GM23338 (cell line): ENCODE measurements at regions not wholly inside any gene's neighbourhood (a gene's known extent, or its start where the extent isn't known, plus 50 kb on each side); places are given as distances from the start of the nearest gene placed in this dataset.

ENCODE experiments used
- ATAC-seq: fragments of 200-7000 bp; cut with Tn5 transposase; 3 replicates; pipeline ENCODE4 v1.9.1; 2020
- DNase-seq: peaks from one replicate; pipeline ENCODE4 v3.0.0-alpha.2; 2015; ENCODE audit warnings: low spot score
- H2AFZ ChIP-seq: fragments of 200-600 bp; sonication (generic); 2 replicates; pipeline ENCODE4 v1.8.0; 2016; ENCODE audit warnings: antibody characterized with exemption, mild to moderate bottlenecking, moderate library complexity
- H3F3A ChIP-seq: fragments of 200-600 bp; sonication (generic); replicated peaks from 2 replicates; pipeline ENCODE4 v1.8.0; 2017; ENCODE audit warnings: antibody characterized with exemption, mixed run types, low read depth
- H3K27ac ChIP-seq: fragments of 200-600 bp; sonication (generic); 2 replicates; pipeline ENCODE4 v1.6.1; 2016; ENCODE audit warnings: low read depth
- H3K27me3 ChIP-seq: fragments of 200-600 bp; sonication (generic); 2 replicates; pipeline ENCODE4 v1.8.0; 2016; ENCODE audit warnings: mild to moderate bottlenecking, mixed run types, moderate library complexity; ENCODE audit not compliant: insufficient read depth
- H3K36me3 ChIP-seq: fragments of 200-600 bp; sonication (generic); 2 replicates; pipeline ENCODE4 v1.8.0; 2016; ENCODE audit warnings: mild to moderate bottlenecking; ENCODE audit not compliant: insufficient read depth
- H3K4me1 ChIP-seq: fragments of 200-600 bp; sonication (generic); 2 replicates; pipeline ENCODE4 v1.8.0; 2016; ENCODE audit warnings: mild to moderate bottlenecking, moderate library complexity; ENCODE audit not compliant: insufficient read depth
- H3K4me2 ChIP-seq: fragments of 200-600 bp; sonication (generic); 2 replicates; pipeline ENCODE4 v1.7.1; 2017; ENCODE audit warnings: mixed run types
- H3K4me3 ChIP-seq: fragments of 200-600 bp; sonication (generic); 2 replicates; pipeline ENCODE4 v1.6.1; 2016; ENCODE audit warnings: mixed run types
- H3K79me2 ChIP-seq: fragments of 200-600 bp; sonication (generic); replicated peaks from 2 replicates; pipeline ENCODE4 v1.8.0; 2017; ENCODE audit warnings: mild to moderate bottlenecking; ENCODE audit not compliant: insufficient read depth
- H3K9me2 ChIP-seq: fragments of 200-600 bp; sonication (generic); 2 replicates; pipeline ENCODE4 v1.8.0; 2017; ENCODE audit not compliant: insufficient read depth
- H4K20me1 ChIP-seq: fragments of 200-600 bp; sonication (generic); replicated peaks from 2 replicates; pipeline ENCODE4 v1.8.0; 2017; ENCODE audit warnings: mild to moderate bottlenecking; ENCODE audit not compliant: insufficient read depth
- H3K27ac Mint-ChIP-seq: 2 replicates; pipeline ENCODE4 v1.8.0; 2020; ENCODE audit warnings: inconsistent platforms, mild to moderate bottlenecking, moderate library complexity, mixed read lengths
- H3K27me3 Mint-ChIP-seq: 3 replicates; pipeline ENCODE4 v1.8.0; 2022; ENCODE audit warnings: low read depth, mild to moderate bottlenecking, moderate library complexity, mixed read lengths, inconsistent platforms; ENCODE audit not compliant: insufficient read depth, poor library complexity
- H3K36me3 Mint-ChIP-seq: 3 replicates; pipeline ENCODE4 v1.8.0; 2021; ENCODE audit warnings: low read depth, mild to moderate bottlenecking, inconsistent platforms, moderate library complexity, mixed read lengths
- H3K4me1 Mint-ChIP-seq: 3 replicates; pipeline ENCODE4 v1.8.0; 2020; ENCODE audit warnings: mild to moderate bottlenecking, inconsistent platforms, mixed read lengths
- H3K4me3 Mint-ChIP-seq: 3 replicates; pipeline ENCODE4 v1.8.0; 2021; ENCODE audit warnings: moderate library complexity, mild to moderate bottlenecking, inconsistent platforms, mixed read lengths
- H3K9me3 Mint-ChIP-seq: 3 replicates; pipeline ENCODE4 v1.8.0; 2020; ENCODE audit warnings: moderate library complexity, mild to moderate bottlenecking, inconsistent platforms, mixed read lengths
- POLR2AphosphoS5 ChIP-seq: IDR thresholded peaks from 2 replicates; pipeline ENCODE4 v1.6.1; 2016; ENCODE audit warnings: antibody characterized with exemption, low read depth
- STAT1 ChIP-seq: IDR thresholded peaks from one replicate; pipeline ENCODE4 v1.6.1; 2016; ENCODE audit warnings: antibody characterized with exemption; ENCODE audit not compliant: unreplicated experiment
- ZNF114 ChIP-seq: fragments of 250-450 bp; sonication (Bioruptor Pico); IDR thresholded peaks from 2 replicates; pipeline ENCODE4 v1.5.0; 2020; ENCODE audit warnings: mild to moderate bottlenecking, moderate library complexity
- TF ChIP-seq, protein P1 (sequence below): fragments of 250-450 bp; sonication (Bioruptor Pico); IDR thresholded peaks from 2 replicates; pipeline ENCODE4 v1.5.0; 2020; ENCODE audit warnings: mild to moderate bottlenecking, moderate library complexity
- TF ChIP-seq, protein P2 (sequence below), 2 experiments: fragments of 200-600 bp in 1 of 2; sonication (generic) in 1 of 2; conservative IDR thresholded peaks; 2 replicates each; pipeline versions ENCODE4 v1.5.1 to v1.6.1; 2016 to 2017; ENCODE audit warnings: antibody characterized with exemption in 2 of 2, low read depth in 2 of 2, mild to moderate bottlenecking in 2 of 2, moderate library complexity in 1 of 2

DNA sequence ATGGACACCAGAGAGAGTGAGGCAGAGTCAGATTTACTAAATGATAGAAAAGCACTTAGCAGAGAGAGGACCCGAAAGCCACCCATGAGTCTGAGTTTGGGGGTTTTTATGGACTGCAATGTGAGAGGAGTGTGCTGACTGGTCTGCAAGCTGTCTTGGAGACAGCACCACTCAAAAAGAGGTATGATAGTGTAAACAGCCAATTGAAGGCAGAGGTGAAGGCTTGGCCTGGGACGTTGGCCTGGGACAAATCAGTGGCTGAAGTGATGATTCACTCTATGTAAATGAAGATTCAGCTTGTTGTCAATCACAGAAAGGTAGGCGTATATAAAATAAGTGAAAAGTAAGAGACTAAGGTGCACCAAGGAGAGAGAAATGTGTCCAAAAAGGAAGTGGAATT is 217.6 kb upstream of the ZFP42 start (continued):
- TF ChIP-seq, protein P1, sequence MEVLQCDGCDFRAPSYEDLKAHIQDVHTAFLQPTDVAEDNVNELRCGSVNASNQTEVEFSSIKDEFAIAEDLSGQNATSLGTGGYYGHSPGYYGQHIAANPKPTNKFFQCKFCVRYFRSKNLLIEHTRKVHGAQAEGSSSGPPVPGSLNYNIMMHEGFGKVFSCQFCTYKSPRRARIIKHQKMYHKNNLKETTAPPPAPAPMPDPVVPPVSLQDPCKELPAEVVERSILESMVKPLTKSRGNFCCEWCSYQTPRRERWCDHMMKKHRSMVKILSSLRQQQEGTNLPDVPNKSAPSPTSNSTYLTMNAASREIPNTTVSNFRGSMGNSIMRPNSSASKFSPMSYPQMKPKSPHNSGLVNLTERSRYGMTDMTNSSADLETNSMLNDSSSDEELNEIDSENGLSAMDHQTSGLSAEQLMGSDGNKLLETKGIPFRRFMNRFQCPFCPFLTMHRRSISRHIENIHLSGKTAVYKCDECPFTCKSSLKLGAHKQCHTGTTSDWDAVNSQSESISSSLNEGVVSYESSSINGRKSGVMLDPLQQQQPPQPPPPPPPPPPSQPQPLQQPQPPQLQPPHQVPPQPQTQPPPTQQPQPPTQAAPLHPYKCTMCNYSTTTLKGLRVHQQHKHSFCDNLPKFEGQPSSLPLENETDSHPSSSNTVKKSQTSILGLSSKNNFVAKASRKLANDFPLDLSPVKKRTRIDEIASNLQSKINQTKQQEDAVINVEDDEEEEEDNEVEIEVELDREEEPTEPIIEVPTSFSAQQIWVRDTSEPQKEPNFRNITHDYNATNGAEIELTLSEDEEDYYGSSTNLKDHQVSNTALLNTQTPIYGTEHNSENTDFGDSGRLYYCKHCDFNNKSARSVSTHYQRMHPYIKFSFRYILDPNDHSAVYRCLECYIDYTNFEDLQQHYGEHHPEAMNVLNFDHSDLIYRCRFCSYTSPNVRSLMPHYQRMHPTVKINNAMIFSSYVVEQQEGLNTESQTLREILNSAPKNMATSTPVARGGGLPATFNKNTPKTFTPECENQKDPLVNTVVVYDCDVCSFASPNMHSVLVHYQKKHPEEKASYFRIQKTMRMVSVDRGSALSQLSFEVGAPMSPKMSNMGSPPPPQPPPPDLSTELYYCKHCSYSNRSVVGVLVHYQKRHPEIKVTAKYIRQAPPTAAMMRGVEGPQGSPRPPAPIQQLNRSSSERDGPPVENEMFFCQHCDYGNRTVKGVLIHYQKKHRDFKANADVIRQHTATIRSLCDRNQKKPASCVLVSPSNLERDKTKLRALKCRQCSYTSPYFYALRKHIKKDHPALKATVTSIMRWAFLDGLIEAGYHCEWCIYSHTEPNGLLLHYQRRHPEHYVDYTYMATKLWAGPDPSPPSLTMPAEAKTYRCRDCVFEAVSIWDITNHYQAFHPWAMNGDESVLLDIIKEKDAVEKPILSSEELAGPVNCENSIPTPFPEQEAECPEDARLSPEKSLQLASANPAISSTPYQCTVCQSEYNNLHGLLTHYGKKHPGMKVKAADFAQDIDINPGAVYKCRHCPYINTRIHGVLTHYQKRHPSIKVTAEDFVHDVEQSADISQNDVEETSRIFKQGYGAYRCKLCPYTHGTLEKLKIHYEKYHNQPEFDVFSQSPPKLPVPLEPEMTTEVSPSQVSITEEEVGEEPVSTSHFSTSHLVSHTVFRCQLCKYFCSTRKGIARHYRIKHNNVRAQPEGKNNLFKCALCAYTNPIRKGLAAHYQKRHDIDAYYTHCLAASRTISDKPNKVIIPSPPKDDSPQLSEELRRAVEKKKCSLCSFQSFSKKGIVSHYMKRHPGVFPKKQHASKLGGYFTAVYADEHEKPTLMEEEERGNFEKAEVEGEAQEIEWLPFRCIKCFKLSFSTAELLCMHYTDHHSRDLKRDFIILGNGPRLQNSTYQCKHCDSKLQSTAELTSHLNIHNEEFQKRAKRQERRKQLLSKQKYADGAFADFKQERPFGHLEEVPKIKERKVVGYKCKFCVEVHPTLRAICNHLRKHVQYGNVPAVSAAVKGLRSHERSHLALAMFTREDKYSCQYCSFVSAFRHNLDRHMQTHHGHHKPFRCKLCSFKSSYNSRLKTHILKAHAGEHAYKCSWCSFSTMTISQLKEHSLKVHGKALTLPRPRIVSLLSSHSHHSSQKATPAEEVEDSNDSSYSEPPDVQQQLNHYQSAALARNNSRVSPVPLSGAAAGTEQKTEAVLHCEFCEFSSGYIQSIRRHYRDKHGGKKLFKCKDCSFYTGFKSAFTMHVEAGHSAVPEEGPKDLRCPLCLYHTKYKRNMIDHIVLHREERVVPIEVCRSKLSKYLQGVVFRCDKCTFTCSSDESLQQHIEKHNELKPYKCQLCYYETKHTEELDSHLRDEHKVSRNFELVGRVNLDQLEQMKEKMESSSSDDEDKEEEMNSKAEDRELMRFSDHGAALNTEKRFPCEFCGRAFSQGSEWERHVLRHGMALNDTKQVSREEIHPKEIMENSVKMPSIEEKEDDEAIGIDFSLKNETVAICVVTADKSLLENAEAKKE (CRISPR knock-in tag): no peak
- TF ChIP-seq STAT1 (no peak), POLR2AphosphoS5 (no peak)
- TF ChIP-seq, protein P2, sequence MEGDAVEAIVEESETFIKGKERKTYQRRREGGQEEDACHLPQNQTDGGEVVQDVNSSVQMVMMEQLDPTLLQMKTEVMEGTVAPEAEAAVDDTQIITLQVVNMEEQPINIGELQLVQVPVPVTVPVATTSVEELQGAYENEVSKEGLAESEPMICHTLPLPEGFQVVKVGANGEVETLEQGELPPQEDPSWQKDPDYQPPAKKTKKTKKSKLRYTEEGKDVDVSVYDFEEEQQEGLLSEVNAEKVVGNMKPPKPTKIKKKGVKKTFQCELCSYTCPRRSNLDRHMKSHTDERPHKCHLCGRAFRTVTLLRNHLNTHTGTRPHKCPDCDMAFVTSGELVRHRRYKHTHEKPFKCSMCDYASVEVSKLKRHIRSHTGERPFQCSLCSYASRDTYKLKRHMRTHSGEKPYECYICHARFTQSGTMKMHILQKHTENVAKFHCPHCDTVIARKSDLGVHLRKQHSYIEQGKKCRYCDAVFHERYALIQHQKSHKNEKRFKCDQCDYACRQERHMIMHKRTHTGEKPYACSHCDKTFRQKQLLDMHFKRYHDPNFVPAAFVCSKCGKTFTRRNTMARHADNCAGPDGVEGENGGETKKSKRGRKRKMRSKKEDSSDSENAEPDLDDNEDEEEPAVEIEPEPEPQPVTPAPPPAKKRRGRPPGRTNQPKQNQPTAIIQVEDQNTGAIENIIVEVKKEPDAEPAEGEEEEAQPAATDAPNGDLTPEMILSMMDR (conservative IDR thresholded peaks at IDR 0.05; ENCODE audit: low read depth in 2 of 2): no peak

DNA sequence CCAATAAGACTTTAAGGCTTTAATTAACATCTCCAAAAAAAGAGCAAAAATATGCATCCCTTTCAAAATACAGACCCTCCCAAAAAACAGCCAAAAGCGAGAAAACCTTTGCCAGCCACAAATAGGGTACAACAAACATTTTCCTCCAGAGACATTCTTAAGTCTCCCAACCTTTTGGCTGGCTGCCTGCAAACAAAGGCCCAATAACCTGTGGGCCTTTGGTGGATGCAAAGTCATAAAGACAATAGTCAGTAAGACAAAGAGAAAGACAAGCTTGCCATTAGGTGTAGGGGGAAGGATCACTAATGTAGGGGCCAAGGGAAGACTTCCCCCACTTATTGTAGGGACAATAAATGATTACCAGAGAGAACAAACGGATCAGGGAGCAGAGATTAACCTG is 215.5 kb upstream of the ZFP42 start:
- Histone ChIP-seq H3K4me1 (peaks cover 21% of the 10 kb centered on the region), H3K79me2 (no peaks in the 10 kb centered on the region), H3K27me3 (no peaks in the 10 kb centered on the region), H3K27ac (peak overlapping the region; percentile 47; the same call in 1 of the 2 replicates), H3K9me2 (peaks cover 5% of the 10 kb centered on the region), H4K20me1 (no peaks in the 10 kb centered on the region), H2AFZ (peak overlapping the region; percentile 56; the same call in 1 of the 2 replicates), H3K4me3 (no peak overlapping the region), H3F3A (no peaks in the 10 kb centered on the region), H3K36me3 (peaks cover 18% of the 10 kb centered on the region), H3K4me2 (0 out of 2 replicates have a peak overlapping the region, but pooled peaks have one; percentile 42)
- Mint-ChIP-seq H3K4me1 (peaks cover 4% of the 10 kb centered on the region; the same call in 2 of the 3 replicates), H3K9me3 (peaks cover 18% of the 10 kb centered on the region), H3K4me3 (no peak overlapping the region), H3K27ac (no peak overlapping the region; the same call in 1 of the 2 replicates), H3K27me3 (peaks cover 9% of the 10 kb centered on the region), H3K36me3 (peaks cover 25% of the 10 kb centered on the region)
- no peak for ATAC-seq
- DNase-seq: no peak
- TF ChIP-seq ZNF114 (CRISPR knock-in tag): no peak
- TF ChIP-seq, protein P2 (conservative IDR thresholded peaks at IDR 0.05; ENCODE audit: low read depth in 2 of 2): no peak
- TF ChIP-seq, protein P1 (CRISPR knock-in tag): no peak
